ENCODE measurements at regions not wholly inside any gene's neighbourhood (a gene's known extent, or its start where the extent isn't known, plus 50 kb on each side); places are given as distances from the start of the nearest gene placed in this dataset.

GRCh38 chr9:24602693-24603352, 57.1 kb upstream of the IZUMO3 start:
- no peak for TF ChIP-seq CTCF (IDR thresholded peaks at IDR 0.05)
- no peak for TF ChIP-seq POLR2A (IDR thresholded peaks at IDR 0.05)
